ENCODE measurements at regions not wholly inside any gene's neighbourhood (a gene's known extent, or its start where the extent isn't known, plus 50 kb on each side); places are given as distances from the start of the nearest gene placed in this dataset.

DNA sequence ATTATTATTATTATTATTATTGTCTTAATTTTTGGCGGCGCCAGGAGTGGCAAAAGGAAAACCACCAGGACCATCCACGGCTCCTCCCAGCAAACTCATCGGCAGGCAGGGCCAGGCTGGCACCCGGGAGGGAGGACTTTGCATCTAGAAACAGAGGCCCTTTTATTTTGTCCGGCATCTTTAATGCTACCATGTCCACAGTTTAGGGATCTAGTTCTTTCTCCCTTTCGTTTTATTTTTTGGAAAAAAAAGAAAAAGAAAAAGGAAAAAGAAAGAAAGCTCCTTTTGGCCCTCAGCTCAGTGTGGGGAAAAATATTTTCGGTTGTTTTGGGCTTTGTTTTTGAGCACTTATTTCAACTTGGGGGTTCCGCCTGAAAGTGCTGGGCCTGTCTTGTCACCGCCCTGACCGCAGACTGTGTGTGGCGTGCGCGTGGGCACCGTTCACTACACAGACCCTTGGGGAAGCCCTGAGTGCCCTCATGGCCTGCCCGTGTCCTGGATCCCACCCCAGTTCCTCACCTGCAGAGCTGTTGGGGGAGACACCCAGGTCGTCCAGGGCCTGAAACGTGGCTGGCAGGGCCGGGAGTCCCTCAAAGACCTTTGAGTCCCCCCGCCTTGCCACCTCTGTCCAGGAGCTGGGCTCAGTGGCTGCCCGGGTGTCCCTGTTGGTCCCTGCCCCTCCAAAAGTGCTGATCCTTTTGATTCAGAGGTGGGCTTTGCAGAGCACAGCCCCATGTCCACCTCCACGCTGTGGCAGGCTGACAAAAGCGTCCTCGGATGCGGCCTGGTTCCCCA is 69.1 kb upstream of the PPARA start:
- TF ChIP-seq NFIC (IDR thresholded peaks at IDR 0.05; ENCODE audit: borderline replicate concordance) (no peak), GABPA (IDR thresholded peaks at IDR 0.05; ENCODE audit: low read depth) (no peak), RAD21 (IDR thresholded peaks at IDR 0.05; ENCODE audit: low read length) (no peak), RFX5 (IDR thresholded peaks at IDR 0.05; ENCODE audit: low read length) (no peak), TEAD4 (IDR thresholded peaks at IDR 0.05; ENCODE audit: borderline replicate concordance, insufficient read depth) (no peak), POLR2AphosphoS5 (IDR thresholded peaks at IDR 0.05; ENCODE audit: low read depth, low read length) (no peak; the same call in 1 of the 2 replicates), ELF1 (IDR thresholded peaks at IDR 0.05) (no peak), TAF1 (IDR thresholded peaks at IDR 0.05; ENCODE audit: borderline replicate concordance, low read depth, low read length) (no peak), SMC3 (IDR thresholded peaks at IDR 0.05; ENCODE audit: low read depth, low read length) (no peak)
- TF ChIP-seq, protein P1, sequence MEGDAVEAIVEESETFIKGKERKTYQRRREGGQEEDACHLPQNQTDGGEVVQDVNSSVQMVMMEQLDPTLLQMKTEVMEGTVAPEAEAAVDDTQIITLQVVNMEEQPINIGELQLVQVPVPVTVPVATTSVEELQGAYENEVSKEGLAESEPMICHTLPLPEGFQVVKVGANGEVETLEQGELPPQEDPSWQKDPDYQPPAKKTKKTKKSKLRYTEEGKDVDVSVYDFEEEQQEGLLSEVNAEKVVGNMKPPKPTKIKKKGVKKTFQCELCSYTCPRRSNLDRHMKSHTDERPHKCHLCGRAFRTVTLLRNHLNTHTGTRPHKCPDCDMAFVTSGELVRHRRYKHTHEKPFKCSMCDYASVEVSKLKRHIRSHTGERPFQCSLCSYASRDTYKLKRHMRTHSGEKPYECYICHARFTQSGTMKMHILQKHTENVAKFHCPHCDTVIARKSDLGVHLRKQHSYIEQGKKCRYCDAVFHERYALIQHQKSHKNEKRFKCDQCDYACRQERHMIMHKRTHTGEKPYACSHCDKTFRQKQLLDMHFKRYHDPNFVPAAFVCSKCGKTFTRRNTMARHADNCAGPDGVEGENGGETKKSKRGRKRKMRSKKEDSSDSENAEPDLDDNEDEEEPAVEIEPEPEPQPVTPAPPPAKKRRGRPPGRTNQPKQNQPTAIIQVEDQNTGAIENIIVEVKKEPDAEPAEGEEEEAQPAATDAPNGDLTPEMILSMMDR (IDR thresholded peaks at IDR 0.05) = no peak
- TF ChIP-seq, protein P2, sequence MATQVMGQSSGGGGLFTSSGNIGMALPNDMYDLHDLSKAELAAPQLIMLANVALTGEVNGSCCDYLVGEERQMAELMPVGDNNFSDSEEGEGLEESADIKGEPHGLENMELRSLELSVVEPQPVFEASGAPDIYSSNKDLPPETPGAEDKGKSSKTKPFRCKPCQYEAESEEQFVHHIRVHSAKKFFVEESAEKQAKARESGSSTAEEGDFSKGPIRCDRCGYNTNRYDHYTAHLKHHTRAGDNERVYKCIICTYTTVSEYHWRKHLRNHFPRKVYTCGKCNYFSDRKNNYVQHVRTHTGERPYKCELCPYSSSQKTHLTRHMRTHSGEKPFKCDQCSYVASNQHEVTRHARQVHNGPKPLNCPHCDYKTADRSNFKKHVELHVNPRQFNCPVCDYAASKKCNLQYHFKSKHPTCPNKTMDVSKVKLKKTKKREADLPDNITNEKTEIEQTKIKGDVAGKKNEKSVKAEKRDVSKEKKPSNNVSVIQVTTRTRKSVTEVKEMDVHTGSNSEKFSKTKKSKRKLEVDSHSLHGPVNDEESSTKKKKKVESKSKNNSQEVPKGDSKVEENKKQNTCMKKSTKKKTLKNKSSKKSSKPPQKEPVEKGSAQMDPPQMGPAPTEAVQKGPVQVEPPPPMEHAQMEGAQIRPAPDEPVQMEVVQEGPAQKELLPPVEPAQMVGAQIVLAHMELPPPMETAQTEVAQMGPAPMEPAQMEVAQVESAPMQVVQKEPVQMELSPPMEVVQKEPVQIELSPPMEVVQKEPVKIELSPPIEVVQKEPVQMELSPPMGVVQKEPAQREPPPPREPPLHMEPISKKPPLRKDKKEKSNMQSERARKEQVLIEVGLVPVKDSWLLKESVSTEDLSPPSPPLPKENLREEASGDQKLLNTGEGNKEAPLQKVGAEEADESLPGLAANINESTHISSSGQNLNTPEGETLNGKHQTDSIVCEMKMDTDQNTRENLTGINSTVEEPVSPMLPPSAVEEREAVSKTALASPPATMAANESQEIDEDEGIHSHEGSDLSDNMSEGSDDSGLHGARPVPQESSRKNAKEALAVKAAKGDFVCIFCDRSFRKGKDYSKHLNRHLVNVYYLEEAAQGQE (IDR thresholded peaks at IDR 0.05; ENCODE audit: low read depth, low read length) = no peak
- TF ChIP-seq, protein P3, sequence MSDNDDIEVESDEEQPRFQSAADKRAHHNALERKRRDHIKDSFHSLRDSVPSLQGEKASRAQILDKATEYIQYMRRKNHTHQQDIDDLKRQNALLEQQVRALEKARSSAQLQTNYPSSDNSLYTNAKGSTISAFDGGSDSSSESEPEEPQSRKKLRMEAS (IDR thresholded peaks at IDR 0.05; ENCODE audit: low read depth) = no peak
